ENCODE measurements at regions not wholly inside any gene's neighbourhood (a gene's known extent, or its start where the extent isn't known, plus 50 kb on each side); places are given as distances from the start of the nearest gene placed in this dataset.

DNA sequence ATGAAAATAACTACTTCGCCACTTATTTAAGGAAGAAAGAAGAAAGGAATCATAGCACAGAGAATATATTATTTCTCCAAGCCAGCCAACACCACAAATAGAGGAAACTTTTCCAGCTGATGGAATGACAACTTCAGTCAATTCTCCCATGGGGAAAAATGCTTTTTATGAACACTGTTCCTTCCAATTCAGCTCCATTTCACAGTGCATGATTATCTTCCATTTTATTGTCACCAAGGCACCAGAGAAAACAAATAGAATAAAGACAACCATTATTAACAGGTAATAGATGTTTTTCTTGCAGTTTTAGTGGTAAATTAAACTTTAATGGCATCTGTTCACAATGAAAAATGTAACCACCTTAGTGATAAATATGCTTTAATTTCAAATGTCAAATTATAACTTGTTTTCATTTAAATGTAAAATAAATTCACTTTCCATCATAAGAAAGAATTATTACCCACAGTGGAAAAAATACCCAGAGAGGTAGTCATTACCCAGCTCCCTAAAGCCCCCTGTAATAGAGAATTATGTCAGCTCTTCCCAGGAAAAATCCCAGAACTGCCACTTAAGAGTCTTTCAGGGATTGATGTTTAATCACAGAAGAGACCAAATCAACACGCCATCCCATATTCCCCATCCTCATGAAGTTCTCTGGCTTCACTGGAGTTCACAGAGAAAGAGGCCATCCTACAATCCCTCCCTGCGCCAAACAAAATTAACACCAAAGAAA is 828.3 kb upstream of the TMEM132C start:
- Histone ChIP-seq H3K79me2 (ENCODE audit: insufficient read depth, low read depth, low read length) (no peaks in the 10 kb centered on the region), H2AFZ (ENCODE audit: low read length) (no peak overlapping the region), H4K20me1 (ENCODE audit: insufficient read depth, low read length) (no peaks in the 10 kb centered on the region), H3K4me1 (ENCODE audit: insufficient read depth, low read length, poor library complexity, severe bottlenecking) (no peaks in the 10 kb centered on the region), H3K36me3 (ENCODE audit: insufficient read depth, low read length) (no peaks in the 10 kb centered on the region), H3K9me3 (ENCODE audit: low read length) (no peaks in the 10 kb centered on the region), H3K4me2 (ENCODE audit: low read length) (no peak overlapping the region), H3K9me2 (ENCODE audit: insufficient read depth, low read length) (no peaks in the 10 kb centered on the region), H3K4me3 (ENCODE audit: low read depth, low read length, poor library complexity, severe bottlenecking) (no peak overlapping the region), H3K27ac (ENCODE audit: low read depth, low read length, poor library complexity, severe bottlenecking) (no peak overlapping the region)
- TF ChIP-seq EZH2phosphoT487 (IDR thresholded peaks at IDR 0.05; ENCODE audit: borderline replicate concordance, low read depth, low read length), result no peak
- TF ChIP-seq, protein P1, sequence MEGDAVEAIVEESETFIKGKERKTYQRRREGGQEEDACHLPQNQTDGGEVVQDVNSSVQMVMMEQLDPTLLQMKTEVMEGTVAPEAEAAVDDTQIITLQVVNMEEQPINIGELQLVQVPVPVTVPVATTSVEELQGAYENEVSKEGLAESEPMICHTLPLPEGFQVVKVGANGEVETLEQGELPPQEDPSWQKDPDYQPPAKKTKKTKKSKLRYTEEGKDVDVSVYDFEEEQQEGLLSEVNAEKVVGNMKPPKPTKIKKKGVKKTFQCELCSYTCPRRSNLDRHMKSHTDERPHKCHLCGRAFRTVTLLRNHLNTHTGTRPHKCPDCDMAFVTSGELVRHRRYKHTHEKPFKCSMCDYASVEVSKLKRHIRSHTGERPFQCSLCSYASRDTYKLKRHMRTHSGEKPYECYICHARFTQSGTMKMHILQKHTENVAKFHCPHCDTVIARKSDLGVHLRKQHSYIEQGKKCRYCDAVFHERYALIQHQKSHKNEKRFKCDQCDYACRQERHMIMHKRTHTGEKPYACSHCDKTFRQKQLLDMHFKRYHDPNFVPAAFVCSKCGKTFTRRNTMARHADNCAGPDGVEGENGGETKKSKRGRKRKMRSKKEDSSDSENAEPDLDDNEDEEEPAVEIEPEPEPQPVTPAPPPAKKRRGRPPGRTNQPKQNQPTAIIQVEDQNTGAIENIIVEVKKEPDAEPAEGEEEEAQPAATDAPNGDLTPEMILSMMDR (conservative IDR thresholded peaks at IDR 0.05; ENCODE audit: low read length), result no peak
- intact Hi-C loops (cut with micrococcal nuclease; ENCODE audit: unreplicated experiment), result no loop called here
- no peak for DNase-seq (ENCODE audit: low spot score)
- POLR2A ChIA-PET, result no interaction called here
- no TSS peak for BruUV-seq (replicated peaks)
- CTCF ChIA-PET (ENCODE audit: unreplicated experiment), result no interaction called here

DNA sequence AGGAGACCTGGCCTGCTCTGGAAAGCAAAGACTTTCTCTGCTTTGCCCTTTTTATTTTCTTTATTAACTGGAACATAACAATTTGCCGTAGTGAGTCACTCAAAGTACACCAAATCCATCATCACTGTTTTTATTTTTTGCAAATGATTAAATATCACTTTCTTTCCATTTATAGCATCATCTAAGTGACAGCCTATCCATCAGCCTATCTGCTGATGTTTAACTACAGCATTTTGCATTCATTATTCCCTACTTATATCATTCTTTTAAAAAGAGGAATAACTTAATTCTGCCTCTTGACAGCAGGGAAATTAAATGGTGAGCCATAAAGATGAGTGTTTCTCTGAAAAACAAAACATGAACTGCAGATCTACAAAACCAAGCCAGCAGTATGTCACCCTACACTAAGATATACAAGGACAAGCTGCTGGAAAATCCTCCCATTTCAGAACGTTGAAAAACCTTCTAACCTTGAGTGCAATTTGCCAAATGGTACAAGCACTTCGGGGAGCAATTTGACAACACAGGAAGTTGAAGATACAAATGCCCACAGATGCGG is 821.3 kb upstream of the TMEM132C start:
- Histone ChIP-seq H4K20me1 (ENCODE audit: insufficient read depth, low read length) (no peaks in the 10 kb centered on the region), H3K79me2 (ENCODE audit: insufficient read depth, low read depth, low read length) (no peaks in the 10 kb centered on the region), H3K27ac (ENCODE audit: low read depth, low read length, poor library complexity, severe bottlenecking) (no peak overlapping the region), H3K4me2 (ENCODE audit: low read length) (no peak overlapping the region), H3K9me3 (ENCODE audit: low read length) (no peaks in the 10 kb centered on the region), H3K9me2 (ENCODE audit: insufficient read depth, low read length) (no peaks in the 10 kb centered on the region), H3K4me3 (ENCODE audit: low read depth, low read length, poor library complexity, severe bottlenecking) (no peak overlapping the region), H2AFZ (ENCODE audit: low read length) (no peak overlapping the region), H3K4me1 (ENCODE audit: insufficient read depth, low read length, poor library complexity, severe bottlenecking) (no peaks in the 10 kb centered on the region), H3K36me3 (ENCODE audit: insufficient read depth, low read length) (no peaks in the 10 kb centered on the region)
- no peak for DNase-seq (ENCODE audit: low spot score)
- intact Hi-C loops (cut with micrococcal nuclease; ENCODE audit: unreplicated experiment), result no loop called here
- TF ChIP-seq, protein P1 (conservative IDR thresholded peaks at IDR 0.05; ENCODE audit: low read length), result no peak
- no peak for TF ChIP-seq EZH2phosphoT487 (IDR thresholded peaks at IDR 0.05; ENCODE audit: borderline replicate concordance, low read depth, low read length)
- ChIA-PET CTCF (ENCODE audit: unreplicated experiment) (no interaction called here), POLR2A (no interaction called here)
- no TSS peak for BruUV-seq (replicated peaks)

DNA sequence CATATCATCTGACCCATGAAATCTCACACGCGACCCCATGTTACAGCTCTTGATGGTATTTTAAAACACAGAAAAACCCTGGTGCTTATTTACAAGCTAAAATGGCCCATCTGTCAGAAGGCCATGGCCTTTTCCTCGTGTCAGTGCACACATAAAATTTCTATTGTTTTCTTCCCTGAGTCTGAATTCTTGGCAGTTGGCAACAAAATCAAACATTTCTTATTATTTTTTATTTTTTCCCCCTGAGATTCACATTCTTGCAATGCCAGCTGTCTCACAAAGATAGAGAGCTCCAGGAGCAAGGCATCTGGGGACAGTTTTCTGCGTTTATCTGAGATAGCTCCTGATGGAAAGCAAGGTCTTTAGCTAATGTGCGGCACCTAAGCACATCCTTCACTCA is 818.1 kb upstream of the TMEM132C start:
- no peak for DNase-seq (ENCODE audit: low spot score)
- H3K9me3 ChIP-seq (ENCODE audit: low read length), result no peaks in the 10 kb centered on the region
- H3K79me2 ChIP-seq (ENCODE audit: insufficient read depth, low read depth, low read length), result no peaks in the 10 kb centered on the region
- H3K4me3 ChIP-seq (ENCODE audit: low read depth, low read length, poor library complexity, severe bottlenecking), result no peak overlapping the region
- no peak overlapping the region for H2AFZ ChIP-seq (ENCODE audit: low read length)
- H3K4me1 ChIP-seq (ENCODE audit: insufficient read depth, low read length, poor library complexity, severe bottlenecking), result no peaks in the 10 kb centered on the region
- no TSS peak for BruUV-seq (replicated peaks)
- no peaks in the 10 kb centered on the region for H3K36me3 ChIP-seq (ENCODE audit: insufficient read depth, low read length)
- intact Hi-C loops (cut with micrococcal nuclease; ENCODE audit: unreplicated experiment), result no loop called here
- ChIA-PET CTCF (ENCODE audit: unreplicated experiment) (no interaction called here), POLR2A (interaction anchor here (0.6 kb wide), 1 partner anchor 198 kb away, joined by 3 read pairs; no protein-coding TSS in a partner anchor)
- no peak overlapping the region for H3K4me2 ChIP-seq (ENCODE audit: low read length)
- no peaks in the 10 kb centered on the region for H4K20me1 ChIP-seq (ENCODE audit: insufficient read depth, low read length)
- no peak overlapping the region for H3K27ac ChIP-seq (ENCODE audit: low read depth, low read length, poor library complexity, severe bottlenecking)
- TF ChIP-seq, protein P1 (conservative IDR thresholded peaks at IDR 0.05; ENCODE audit: low read length), result no peak
- no peak for TF ChIP-seq EZH2phosphoT487 (IDR thresholded peaks at IDR 0.05; ENCODE audit: borderline replicate concordance, low read depth, low read length)
- H3K9me2 ChIP-seq (ENCODE audit: insufficient read depth, low read length), result no peaks in the 10 kb centered on the region
